HEK293 (cell line): ENCODE measurements at regions not wholly inside any gene's neighbourhood (a gene's known extent, or its start where the extent isn't known, plus 50 kb on each side); places are given as distances from the start of the nearest gene placed in this dataset.

Experiments used
- MEIS1 ChIP-seq: sonication (generic); formaldehyde crosslinking; IDR thresholded peaks from 2 replicates; pipeline ENCODE4 v1.8.1; 2022; ENCODE audit warnings: missing genetic modification reagents, mild to moderate bottlenecking, borderline replicate concordance
- ZNF138 ChIP-seq: fragments of 450-650 bp; formaldehyde crosslinking; IDR thresholded peaks from 2 replicates; pipeline ENCODE4 v1.5.1; 2016; ENCODE audit warnings: missing biosample characterization, missing genetic modification characterization, borderline replicate concordance
- ZNF140 ChIP-seq: fragments of 450-650 bp; formaldehyde crosslinking; IDR thresholded peaks from 2 replicates; pipeline ENCODE4 v1.5.1; 2016; ENCODE audit warnings: missing biosample characterization, missing genetic modification characterization
- ZNF24 ChIP-seq: fragments of 450-650 bp; formaldehyde crosslinking; IDR thresholded peaks from 2 replicates; pipeline ENCODE4 v1.5.1; 2016; ENCODE audit warnings: missing biosample characterization, missing genetic modification characterization
- ZNF555 ChIP-seq: fragments of 450-650 bp; formaldehyde crosslinking; conservative IDR thresholded peaks from 2 replicates; pipeline ENCODE4 v1.5.1; 2017; ENCODE audit warnings: missing biosample characterization, mild to moderate bottlenecking, missing genetic modification characterization, inconsistent platforms
- TF ChIP-seq, protein P1 (sequence below): fragments of 450-650 bp; formaldehyde crosslinking; IDR thresholded peaks from 2 replicates; pipeline ENCODE4 v1.5.1; 2016; ENCODE audit warnings: missing biosample characterization, missing genetic modification characterization
- TF ChIP-seq, protein P2 (sequence below): fragments of 450-650 bp; formaldehyde crosslinking; IDR thresholded peaks from 2 replicates; pipeline ENCODE4 v1.5.1; 2016; ENCODE audit warnings: missing biosample characterization, missing genetic modification characterization
- TF ChIP-seq, protein P3 (sequence below): fragments of 450-650 bp; formaldehyde crosslinking; conservative IDR thresholded peaks from 2 replicates; pipeline ENCODE4 v1.5.1; 2016; ENCODE audit warnings: low read depth, missing biosample characterization, missing genetic modification characterization
- TF ChIP-seq, protein P4 (sequence below): fragments of 450-650 bp; formaldehyde crosslinking; IDR thresholded peaks from 2 replicates; pipeline ENCODE4 v1.5.1; 2016; ENCODE audit warnings: missing biosample characterization, missing genetic modification characterization

DNA sequence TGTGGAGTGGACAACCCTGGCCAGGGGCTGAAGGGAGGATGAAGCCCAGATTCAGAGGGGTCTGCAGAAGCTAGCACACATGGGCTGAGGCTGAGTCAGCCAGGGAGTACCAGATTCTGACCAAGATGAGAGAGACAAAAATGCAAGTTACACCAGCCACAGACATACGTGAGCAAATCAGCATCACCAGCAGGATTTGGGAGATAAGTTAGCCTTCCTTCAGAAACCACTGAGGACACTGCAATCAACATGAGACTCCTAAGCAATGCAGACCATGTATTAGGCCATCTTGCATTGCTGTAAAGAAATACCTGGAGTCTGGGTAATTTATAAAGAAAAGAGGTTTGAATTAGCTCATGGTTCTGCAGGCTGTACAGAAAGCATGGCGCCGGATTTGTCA is 57.0 kb upstream of the PAGE5 start:
- TF ChIP-seq, protein P1, sequence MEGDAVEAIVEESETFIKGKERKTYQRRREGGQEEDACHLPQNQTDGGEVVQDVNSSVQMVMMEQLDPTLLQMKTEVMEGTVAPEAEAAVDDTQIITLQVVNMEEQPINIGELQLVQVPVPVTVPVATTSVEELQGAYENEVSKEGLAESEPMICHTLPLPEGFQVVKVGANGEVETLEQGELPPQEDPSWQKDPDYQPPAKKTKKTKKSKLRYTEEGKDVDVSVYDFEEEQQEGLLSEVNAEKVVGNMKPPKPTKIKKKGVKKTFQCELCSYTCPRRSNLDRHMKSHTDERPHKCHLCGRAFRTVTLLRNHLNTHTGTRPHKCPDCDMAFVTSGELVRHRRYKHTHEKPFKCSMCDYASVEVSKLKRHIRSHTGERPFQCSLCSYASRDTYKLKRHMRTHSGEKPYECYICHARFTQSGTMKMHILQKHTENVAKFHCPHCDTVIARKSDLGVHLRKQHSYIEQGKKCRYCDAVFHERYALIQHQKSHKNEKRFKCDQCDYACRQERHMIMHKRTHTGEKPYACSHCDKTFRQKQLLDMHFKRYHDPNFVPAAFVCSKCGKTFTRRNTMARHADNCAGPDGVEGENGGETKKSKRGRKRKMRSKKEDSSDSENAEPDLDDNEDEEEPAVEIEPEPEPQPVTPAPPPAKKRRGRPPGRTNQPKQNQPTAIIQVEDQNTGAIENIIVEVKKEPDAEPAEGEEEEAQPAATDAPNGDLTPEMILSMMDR (tag by site-specific recombination): no peak
- TF ChIP-seq ZNF138 (tag by site-specific recombination): no peak
- TF ChIP-seq, protein P2, sequence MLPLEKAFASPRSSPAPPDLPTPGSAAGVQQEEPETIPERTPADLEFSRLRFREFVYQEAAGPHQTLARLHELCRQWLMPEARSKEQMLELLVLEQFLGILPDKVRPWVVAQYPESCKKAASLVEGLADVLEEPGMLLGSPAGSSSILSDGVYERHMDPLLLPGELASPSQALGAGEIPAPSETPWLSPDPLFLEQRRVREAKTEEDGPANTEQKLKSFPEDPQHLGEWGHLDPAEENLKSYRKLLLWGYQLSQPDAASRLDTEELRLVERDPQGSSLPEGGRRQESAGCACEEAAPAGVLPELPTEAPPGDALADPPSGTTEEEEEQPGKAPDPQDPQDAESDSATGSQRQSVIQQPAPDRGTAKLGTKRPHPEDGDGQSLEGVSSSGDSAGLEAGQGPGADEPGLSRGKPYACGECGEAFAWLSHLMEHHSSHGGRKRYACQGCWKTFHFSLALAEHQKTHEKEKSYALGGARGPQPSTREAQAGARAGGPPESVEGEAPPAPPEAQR: no peak
- no peak for TF ChIP-seq ZNF555 (tag by site-specific recombination)
- TF ChIP-seq ZNF140 (tag by site-specific recombination): no peak
- TF ChIP-seq, protein P3, sequence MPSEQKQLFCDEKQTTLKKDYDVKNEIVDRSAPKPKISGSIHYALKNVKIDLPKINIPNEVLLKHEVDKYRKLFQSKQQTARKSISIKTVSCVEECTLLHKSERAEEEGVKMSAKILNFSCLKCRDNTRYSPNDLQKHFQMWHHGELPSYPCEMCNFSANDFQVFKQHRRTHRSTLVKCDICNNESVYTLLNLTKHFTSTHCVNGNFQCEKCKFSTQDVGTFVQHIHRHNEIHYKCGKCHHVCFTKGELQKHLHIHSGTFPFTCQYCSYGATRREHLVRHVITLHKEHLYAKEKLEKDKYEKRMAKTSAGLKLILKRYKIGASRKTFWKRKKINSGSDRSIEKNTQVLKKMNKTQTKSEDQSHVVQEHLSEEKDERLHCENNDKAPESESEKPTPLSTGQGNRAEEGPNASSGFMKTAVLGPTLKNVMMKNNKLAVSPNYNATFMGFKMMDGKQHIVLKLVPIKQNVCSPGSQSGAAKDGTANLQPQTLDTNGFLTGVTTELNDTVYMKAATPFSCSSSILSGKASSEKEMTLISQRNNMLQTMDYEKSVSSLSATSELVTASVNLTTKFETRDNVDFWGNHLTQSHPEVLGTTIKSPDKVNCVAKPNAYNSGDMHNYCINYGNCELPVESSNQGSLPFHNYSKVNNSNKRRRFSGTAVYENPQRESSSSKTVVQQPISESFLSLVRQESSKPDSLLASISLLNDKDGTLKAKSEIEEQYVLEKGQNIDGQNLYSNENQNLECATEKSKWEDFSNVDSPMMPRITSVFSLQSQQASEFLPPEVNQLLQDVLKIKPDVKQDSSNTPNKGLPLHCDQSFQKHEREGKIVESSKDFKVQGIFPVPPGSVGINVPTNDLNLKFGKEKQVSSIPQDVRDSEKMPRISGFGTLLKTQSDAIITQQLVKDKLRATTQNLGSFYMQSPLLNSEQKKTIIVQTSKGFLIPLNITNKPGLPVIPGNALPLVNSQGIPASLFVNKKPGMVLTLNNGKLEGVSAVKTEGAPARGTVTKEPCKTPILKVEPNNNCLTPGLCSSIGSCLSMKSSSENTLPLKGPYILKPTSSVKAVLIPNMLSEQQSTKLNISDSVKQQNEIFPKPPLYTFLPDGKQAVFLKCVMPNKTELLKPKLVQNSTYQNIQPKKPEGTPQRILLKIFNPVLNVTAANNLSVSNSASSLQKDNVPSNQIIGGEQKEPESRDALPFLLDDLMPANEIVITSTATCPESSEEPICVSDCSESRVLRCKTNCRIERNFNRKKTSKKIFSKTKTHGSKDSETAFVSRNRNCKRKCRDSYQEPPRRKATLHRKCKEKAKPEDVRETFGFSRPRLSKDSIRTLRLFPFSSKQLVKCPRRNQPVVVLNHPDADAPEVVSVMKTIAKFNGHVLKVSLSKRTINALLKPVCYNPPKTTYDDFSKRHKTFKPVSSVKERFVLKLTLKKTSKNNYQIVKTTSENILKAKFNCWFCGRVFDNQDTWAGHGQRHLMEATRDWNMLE (tag by site-specific recombination): no peak
- TF ChIP-seq MEIS1 (CRISPR knock-in tag): no peak
- TF ChIP-seq, protein P4, sequence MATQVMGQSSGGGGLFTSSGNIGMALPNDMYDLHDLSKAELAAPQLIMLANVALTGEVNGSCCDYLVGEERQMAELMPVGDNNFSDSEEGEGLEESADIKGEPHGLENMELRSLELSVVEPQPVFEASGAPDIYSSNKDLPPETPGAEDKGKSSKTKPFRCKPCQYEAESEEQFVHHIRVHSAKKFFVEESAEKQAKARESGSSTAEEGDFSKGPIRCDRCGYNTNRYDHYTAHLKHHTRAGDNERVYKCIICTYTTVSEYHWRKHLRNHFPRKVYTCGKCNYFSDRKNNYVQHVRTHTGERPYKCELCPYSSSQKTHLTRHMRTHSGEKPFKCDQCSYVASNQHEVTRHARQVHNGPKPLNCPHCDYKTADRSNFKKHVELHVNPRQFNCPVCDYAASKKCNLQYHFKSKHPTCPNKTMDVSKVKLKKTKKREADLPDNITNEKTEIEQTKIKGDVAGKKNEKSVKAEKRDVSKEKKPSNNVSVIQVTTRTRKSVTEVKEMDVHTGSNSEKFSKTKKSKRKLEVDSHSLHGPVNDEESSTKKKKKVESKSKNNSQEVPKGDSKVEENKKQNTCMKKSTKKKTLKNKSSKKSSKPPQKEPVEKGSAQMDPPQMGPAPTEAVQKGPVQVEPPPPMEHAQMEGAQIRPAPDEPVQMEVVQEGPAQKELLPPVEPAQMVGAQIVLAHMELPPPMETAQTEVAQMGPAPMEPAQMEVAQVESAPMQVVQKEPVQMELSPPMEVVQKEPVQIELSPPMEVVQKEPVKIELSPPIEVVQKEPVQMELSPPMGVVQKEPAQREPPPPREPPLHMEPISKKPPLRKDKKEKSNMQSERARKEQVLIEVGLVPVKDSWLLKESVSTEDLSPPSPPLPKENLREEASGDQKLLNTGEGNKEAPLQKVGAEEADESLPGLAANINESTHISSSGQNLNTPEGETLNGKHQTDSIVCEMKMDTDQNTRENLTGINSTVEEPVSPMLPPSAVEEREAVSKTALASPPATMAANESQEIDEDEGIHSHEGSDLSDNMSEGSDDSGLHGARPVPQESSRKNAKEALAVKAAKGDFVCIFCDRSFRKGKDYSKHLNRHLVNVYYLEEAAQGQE (tag by site-specific recombination): no peak
- no peak for TF ChIP-seq ZNF24 (tag by site-specific recombination)
